Neuron (in vitro differentiated cells): ENCODE measurements at regions not wholly inside any gene's neighbourhood (a gene's known extent, or its start where the extent isn't known, plus 50 kb on each side); places are given as distances from the start of the nearest gene placed in this dataset.
"Not testable (repeated sequence)": the region's sequence is repeated elsewhere in the genome, so short reads cannot be mapped to it uniquely, and the experiment has no call there.

ENCODE experiments used
- H2AFZ ChIP-seq: one replicate; pipeline ENCODE4 v1.6.1; 2013; ENCODE audit warnings: low read depth, mild to moderate bottlenecking, inconsistent platforms, low read length, moderate library complexity
- H3K27me3 ChIP-seq: one replicate; pipeline ENCODE4 v1.6.1; 2013; ENCODE audit warnings: low read length; ENCODE audit not compliant: insufficient read depth
- H3K36me3 ChIP-seq: one replicate; pipeline ENCODE4 v1.6.1; 2013; ENCODE audit warnings: low read length; ENCODE audit not compliant: insufficient read depth
- H3K4me1 ChIP-seq: one replicate; pipeline ENCODE4 v1.6.1; 2013; ENCODE audit warnings: low read length; ENCODE audit not compliant: insufficient read depth
- H3K4me3 ChIP-seq: 2 replicates; pipeline ENCODE4 v1.5.1; 2013; ENCODE audit warnings: mild to moderate bottlenecking, low read length, moderate library complexity
- H3K9me3 ChIP-seq: one replicate; pipeline ENCODE4 v1.6.1; 2013; ENCODE audit warnings: low read length

DNA sequence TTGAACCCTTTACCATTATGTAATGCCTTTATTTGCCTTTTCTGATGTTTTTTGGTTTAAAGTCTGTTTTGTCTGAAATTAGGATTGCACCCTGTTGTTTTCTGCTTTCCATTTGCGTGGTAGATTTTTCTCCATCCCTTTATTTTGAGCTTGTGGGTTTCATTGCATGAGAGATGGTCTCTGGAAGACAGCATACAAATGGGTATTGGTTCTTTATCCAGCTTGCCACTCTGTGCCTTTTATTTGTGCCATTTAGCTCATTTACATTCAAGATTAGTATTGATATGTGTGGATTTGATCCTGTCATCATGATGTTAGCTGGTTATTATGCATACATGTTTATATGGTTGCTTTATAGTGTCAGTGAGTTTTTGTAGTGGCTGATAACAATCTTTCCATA, 318.7 kb upstream of the PPP2R3A start:
- no peaks in the 10 kb centered on the region for H3K36me3 ChIP-seq
- H3K4me3 ChIP-seq: no peak overlapping the region
- no peak overlapping the region for H2AFZ ChIP-seq
- no peaks in the 10 kb centered on the region for H3K4me1 ChIP-seq
- H3K9me3 ChIP-seq: no peaks in the 10 kb centered on the region
- H3K27me3 ChIP-seq: no peaks in the 10 kb centered on the region

DNA sequence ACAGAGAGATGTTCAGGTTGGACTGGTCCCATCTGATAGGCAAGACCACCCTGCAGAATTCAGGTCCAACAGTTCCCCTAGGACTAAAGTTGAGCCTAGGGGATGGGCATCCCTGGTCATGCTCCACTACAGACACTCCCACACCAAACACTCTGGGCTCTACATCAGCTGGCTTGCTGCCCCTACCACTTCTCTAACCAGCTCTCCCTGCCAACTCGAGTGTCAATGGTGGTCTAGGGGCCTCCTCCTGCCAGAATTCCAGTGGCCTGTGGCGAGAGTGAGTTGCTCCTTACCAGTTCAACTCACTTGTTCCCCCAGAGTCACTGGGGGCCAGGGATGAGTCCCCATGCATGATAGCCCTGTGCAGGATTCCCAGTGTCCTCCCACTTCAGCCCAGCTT, 316.2 kb upstream of the PPP2R3A start:
- Histone ChIP-seq H3K27me3 (no peaks in the 10 kb centered on the region), H3K4me1 (no peaks in the 10 kb centered on the region), H2AFZ (no peak overlapping the region), H3K9me3 (no peaks in the 10 kb centered on the region), H3K4me3 (no peak overlapping the region), H3K36me3 (no peaks in the 10 kb centered on the region)

DNA sequence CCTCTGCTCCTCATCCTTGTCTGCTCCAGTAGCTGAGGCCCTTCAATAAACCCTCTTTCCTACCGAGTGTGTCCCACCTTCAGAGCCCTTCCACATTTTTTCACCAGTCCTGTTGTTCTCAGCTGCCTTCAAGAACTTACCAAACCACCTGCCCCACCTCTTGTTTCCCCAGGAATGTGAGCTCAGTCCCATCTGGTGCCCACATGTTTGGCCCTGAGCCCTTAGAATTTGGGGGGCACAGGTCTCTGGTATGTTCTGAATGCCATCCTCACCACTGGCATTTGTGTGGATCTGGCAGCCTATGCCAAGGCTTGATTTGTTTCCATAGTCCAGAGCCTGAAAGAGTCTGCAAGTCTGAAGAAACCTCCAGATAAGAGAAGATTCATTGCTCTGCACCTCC, 315.2 kb upstream of the PPP2R3A start:
- H3K4me3 ChIP-seq: no peak overlapping the region
- H3K4me1 ChIP-seq: no peaks in the 10 kb centered on the region
- H3K9me3 ChIP-seq: no peaks in the 10 kb centered on the region
- no peak overlapping the region for H2AFZ ChIP-seq
- H3K27me3 ChIP-seq: no peaks in the 10 kb centered on the region
- no peaks in the 10 kb centered on the region for H3K36me3 ChIP-seq

- H3K4me1 ChIP-seq: no peaks in the 10 kb centered on the region
- H3K4me3 ChIP-seq: no peak overlapping the region
Observed at GRCh38 chr3:135652388-135652787, 313.1 kb upstream of the PPP2R3A start.

DNA sequence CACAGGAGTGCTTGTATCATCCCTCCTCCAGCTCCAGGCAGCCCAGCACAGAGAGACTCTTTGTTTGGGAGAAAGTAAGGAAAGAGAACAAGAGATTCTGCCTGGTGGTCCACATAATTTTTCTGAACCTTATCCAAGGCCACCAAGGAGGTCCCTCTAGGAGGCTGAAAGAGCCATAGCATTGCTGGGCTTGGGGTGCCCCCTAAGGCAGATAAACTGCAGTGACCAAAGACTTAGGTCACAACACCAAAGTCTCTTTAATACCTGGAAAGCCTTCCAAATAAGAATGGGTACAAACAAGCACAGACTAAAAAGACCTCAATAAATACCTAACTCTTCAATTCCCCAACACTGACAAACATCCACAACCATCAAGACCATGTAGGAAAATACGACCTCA, 310.2 kb upstream of the PPP2R3A start:
- no peaks in the 10 kb centered on the region for H3K4me1 ChIP-seq
- no peak overlapping the region for H2AFZ ChIP-seq
- no peaks in the 10 kb centered on the region for H3K36me3 ChIP-seq
- no peaks in the 10 kb centered on the region for H3K9me3 ChIP-seq
- no peak overlapping the region for H3K4me3 ChIP-seq
- no peaks in the 10 kb centered on the region for H3K27me3 ChIP-seq

More at GRCh38 chr3:135652388-135652787, 313.1 kb upstream of the PPP2R3A start:
- Histone ChIP-seq H3K9me3 (no peaks in the 10 kb centered on the region), H3K27me3 (no peaks in the 10 kb centered on the region), H2AFZ (no peak overlapping the region), H3K36me3 (no peaks in the 10 kb centered on the region)

DNA sequence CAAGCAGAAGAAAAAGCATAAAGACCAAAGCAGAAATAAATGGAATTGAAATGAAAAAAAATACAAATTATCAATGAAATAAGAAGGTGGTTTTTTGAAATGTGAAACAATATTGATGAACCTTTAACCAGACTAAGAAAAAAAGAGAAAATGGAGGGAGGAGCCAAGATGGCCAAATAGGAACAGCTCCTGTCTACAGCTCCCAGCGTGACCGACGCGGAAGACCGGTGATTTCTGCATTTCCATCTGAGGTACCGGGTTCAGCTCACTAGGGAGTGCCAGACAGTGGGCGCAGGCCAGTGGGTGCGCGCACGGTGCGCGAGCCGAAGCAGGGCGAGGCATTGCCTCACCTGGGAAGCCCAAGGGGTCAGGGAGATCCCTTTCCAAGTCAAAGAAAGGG, 307.1 kb upstream of the PPP2R3A start:
- not testable (repeated sequence) for H3K36me3 ChIP-seq, H2AFZ ChIP-seq, H3K4me3 ChIP-seq, H3K4me1 ChIP-seq, H3K27me3 ChIP-seq, H3K9me3 ChIP-seq

- no peak overlapping the region for H2AFZ ChIP-seq
- no peaks in the 10 kb centered on the region for H3K4me1 ChIP-seq
- H3K27me3 ChIP-seq: no peaks in the 10 kb centered on the region
- H3K36me3 ChIP-seq: no peaks in the 10 kb centered on the region
- H3K9me3 ChIP-seq: no peaks in the 10 kb centered on the region
- no peak overlapping the region for H3K4me3 ChIP-seq
Observed at GRCh38 chr3:135667061-135667460, 298.5 kb upstream of the PPP2R3A start.

DNA sequence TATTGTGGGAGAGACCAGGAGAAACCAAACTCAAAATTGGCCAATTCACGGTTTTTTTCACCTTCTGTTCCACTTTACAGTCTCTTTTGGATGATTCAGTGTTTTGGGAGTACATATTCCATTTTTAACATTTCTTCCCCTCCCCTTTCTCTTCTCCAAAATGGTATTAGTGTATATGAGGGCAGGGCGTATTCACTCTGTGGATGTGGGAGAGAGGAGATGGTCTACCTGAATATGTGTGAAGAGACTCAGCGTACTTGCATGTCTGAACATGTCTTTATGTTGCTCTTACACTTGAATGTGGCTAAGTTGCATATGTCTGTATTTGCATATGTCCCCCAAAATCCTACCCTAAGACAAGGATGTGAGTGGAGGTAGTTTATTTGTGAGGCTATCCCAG, 291.0 kb upstream of the PPP2R3A start:
- H3K4me1 ChIP-seq: no peaks in the 10 kb centered on the region
- no peaks in the 10 kb centered on the region for H3K27me3 ChIP-seq
- H2AFZ ChIP-seq: no peak overlapping the region
- no peak overlapping the region for H3K4me3 ChIP-seq
- no peaks in the 10 kb centered on the region for H3K9me3 ChIP-seq
- H3K36me3 ChIP-seq: no peaks in the 10 kb centered on the region

DNA sequence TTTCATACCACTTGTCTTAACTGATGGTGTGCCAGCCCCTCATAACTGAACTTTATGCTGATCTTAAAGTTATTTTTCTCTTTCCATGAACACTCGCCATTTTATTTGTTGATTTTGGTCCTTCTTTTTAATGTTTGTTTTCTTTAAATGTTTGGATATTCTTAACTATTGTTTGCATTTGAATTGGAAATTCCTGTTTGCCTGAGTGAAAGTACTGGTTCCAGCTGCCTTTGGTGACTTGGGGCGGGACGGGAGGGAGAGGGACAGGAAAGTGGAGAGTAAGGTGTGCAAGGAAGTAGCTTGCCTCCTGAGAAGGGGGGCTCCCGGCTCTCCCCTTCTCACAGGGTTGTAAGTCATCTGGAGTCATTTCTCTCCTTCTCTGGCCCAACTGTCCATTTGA, 287.1 kb upstream of the PPP2R3A start:
- Histone ChIP-seq H3K36me3 (no peaks in the 10 kb centered on the region), H3K4me1 (no peaks in the 10 kb centered on the region), H3K4me3 (no peak overlapping the region), H2AFZ (no peak overlapping the region), H3K27me3 (no peaks in the 10 kb centered on the region), H3K9me3 (no peaks in the 10 kb centered on the region)

GRCh38 chr3:135688003-135688402, 277.5 kb upstream of the PPP2R3A start:
- H2AFZ ChIP-seq: no peak overlapping the region
- H3K9me3 ChIP-seq: no peaks in the 10 kb centered on the region
- no peaks in the 10 kb centered on the region for H3K36me3 ChIP-seq
- no peaks in the 10 kb centered on the region for H3K4me1 ChIP-seq
- no peak overlapping the region for H3K4me3 ChIP-seq
- no peaks in the 10 kb centered on the region for H3K27me3 ChIP-seq

GRCh38 chr3:135690664-135691063, 274.9 kb upstream of the PPP2R3A start:
- Histone ChIP-seq H2AFZ (no peak overlapping the region), H3K9me3 (no peaks in the 10 kb centered on the region), H3K4me3 (no peak overlapping the region), H3K4me1 (no peaks in the 10 kb centered on the region), H3K27me3 (no peaks in the 10 kb centered on the region), H3K36me3 (no peaks in the 10 kb centered on the region)

- H3K4me3 ChIP-seq: no peak overlapping the region
- H2AFZ ChIP-seq: no peak overlapping the region
- H3K27me3 ChIP-seq: no peaks in the 10 kb centered on the region
- no peaks in the 10 kb centered on the region for H3K36me3 ChIP-seq
- no peaks in the 10 kb centered on the region for H3K4me1 ChIP-seq
- H3K9me3 ChIP-seq: no peaks in the 10 kb centered on the region
Observed at GRCh38 chr3:135691240-135691639, 274.3 kb upstream of the PPP2R3A start.

DNA sequence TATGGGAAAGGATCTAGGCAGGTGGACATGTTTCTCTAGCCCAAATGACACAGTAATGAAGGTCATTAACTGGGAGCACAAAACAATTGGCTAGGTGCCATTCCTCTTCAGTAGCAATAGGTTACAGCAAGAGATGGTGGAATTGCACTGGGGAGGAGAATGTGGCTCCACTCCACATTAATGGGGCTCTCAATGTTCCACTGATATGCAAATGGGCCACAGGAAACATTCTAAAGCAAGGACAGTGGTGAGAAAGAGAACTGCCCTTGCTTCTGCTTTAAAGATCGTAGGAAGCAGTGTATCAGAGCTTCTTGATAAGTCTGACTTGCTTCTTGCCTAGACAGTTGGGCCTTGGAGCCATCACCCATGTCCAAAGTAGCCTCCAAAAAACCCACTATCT, 271.4 kb upstream of the PPP2R3A start:
- no peaks in the 10 kb centered on the region for H3K4me1 ChIP-seq
- no peaks in the 10 kb centered on the region for H3K27me3 ChIP-seq
- H3K9me3 ChIP-seq: no peaks in the 10 kb centered on the region
- no peak overlapping the region for H3K4me3 ChIP-seq
- H2AFZ ChIP-seq: no peak overlapping the region
- H3K36me3 ChIP-seq: no peaks in the 10 kb centered on the region

DNA sequence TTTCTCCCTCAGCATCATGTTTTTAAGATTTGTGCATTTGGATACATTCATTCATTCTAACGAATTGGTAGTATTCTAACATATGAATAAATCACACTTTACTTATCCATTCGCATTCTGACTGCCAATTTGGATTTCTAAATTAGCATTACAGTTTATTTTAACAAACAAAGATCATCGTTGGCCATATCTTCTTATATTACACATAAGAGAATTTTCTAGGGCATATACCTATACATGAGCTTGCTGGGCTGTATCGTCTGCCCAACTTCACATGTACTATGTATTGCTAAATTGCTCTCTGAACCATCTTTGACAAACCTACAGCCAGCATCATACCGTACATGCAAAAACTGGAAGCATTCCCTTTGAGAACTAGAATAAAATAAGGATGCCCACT, 265.8 kb upstream of the PPP2R3A start:
- H2AFZ ChIP-seq: no peak overlapping the region
- no peak overlapping the region for H3K4me3 ChIP-seq
- no peaks in the 10 kb centered on the region for H3K27me3 ChIP-seq
- no peaks in the 10 kb centered on the region for H3K36me3 ChIP-seq
- H3K9me3 ChIP-seq: no peaks in the 10 kb centered on the region
- H3K4me1 ChIP-seq: no peaks in the 10 kb centered on the region
